Right lobe of liver (tissue), 4 donors: ENCODE measurements at regions not wholly inside any gene's neighbourhood (a gene's known extent, or its start where the extent isn't known, plus 50 kb on each side); places are given as distances from the start of the nearest gene placed in this dataset.

ENCODE experiments used
- CTCF ChIP-seq, 4 donors: fragments of 200-600 bp in 3 of 4; fragments of 450-650 bp in 1 of 4; IDR thresholded peaks; one replicate each; pipeline versions ENCODE4 v1.5.1 to v1.8.0; 2016 to 2022; ENCODE audit warnings: antibody characterized with exemption in 4 of 4, mild to moderate bottlenecking in 2 of 4
- POLR2A ChIP-seq: fragments of 450-650 bp; IDR thresholded peaks from one replicate; pipeline ENCODE4 v1.6.1; 2017; ENCODE audit warnings: antibody characterized with exemption, mild to moderate bottlenecking
- donor health status: DM: no; HTN: no; CAD: no.
- donor health status: DM: no; HTN: no; CAD: no.
- donor health status: DM: no; HTN: yes; CAD: no.

GRCh38 chr9:134530724-134531123 is 110.9 kb upstream of the COL5A1 start:
- TF ChIP-seq CTCF (IDR thresholded peaks at IDR 0.05), result no peak
- TF ChIP-seq POLR2A, result no peak
